NCI-H2196 (cell line): ENCODE measurements at regions not wholly inside any gene's neighbourhood (a gene's known extent, or its start where the extent isn't known, plus 50 kb on each side); places are given as distances from the start of the nearest gene placed in this dataset.

Source experiments
- DNase-seq: peaks from one replicate; lab custom pipeline; 2025; ENCODE audit not compliant: unreplicated experiment; lab: John Stamatoyannopoulos, UW

DNA sequence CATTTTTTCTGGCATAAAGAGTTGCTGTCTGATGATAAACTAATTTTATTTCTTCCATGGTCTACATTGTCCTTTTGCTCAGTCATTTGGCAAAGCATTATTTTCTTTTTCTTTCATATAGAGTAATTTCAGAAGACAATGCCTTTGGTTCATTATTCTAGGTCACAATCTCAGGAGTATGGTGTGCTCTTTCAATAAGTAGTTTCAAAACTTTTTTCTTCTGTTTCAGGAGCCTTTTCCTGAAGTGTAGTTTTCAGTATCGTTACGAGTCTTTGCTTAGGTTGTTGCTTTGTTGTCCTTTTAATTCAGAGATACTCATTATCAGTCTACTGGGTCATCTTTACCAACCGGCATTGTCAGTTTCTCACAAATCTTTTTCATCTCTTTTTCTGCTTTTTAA, 100.4 kb upstream of the GPC1 start:
- no peak for DNase-seq

DNA sequence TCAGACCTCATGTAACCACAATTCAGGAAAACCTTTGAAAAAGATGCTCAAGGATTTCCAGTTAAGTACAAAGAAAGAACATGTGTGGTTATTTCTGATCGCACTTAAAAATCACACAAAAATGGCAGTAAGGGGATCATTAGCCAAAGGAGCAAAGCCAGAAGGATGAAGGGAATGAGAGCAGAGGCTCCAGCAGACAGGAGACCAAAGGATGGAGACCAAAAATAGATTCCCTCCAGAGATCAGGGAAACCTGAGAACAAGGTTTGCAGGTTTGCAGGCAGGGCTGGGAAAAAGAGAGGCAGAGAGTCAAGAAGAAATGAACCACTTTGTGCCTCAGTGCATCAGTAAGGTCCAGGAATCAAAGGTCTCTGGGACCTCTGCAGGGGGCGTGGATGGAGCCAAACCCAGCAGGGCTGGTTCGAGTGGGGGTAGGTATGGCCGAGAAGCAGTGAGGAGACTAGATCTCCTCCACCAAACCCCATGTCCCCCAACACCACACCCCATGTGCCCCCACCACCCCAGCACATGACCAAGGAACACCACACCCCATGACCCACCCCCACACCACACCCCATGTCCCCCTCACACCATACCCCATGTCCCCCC, 98.5 kb upstream of the GPC1 start:
- DNase-seq, result no peak

DNA sequence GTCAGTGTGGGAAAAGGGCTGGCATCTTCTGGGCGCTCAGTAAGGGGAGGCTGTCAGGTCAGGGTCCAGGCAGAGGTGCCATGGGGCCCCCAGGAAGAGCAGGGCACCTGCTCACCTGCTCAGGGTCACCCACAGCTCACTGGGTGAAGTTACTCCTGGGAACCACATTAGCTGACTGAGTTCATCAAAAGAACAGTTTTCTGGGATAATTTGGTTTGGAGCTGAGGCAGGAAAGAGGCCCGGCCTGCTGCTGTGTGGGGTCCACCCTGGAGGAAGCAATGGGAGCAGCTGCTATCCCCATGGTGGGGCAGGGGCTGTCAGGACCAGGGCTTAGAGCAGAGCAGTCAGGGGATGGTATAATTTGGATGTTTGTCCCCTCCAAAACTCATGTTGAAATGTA, 97.2 kb upstream of the GPC1 start:
- DNase-seq, result no peak

DNA sequence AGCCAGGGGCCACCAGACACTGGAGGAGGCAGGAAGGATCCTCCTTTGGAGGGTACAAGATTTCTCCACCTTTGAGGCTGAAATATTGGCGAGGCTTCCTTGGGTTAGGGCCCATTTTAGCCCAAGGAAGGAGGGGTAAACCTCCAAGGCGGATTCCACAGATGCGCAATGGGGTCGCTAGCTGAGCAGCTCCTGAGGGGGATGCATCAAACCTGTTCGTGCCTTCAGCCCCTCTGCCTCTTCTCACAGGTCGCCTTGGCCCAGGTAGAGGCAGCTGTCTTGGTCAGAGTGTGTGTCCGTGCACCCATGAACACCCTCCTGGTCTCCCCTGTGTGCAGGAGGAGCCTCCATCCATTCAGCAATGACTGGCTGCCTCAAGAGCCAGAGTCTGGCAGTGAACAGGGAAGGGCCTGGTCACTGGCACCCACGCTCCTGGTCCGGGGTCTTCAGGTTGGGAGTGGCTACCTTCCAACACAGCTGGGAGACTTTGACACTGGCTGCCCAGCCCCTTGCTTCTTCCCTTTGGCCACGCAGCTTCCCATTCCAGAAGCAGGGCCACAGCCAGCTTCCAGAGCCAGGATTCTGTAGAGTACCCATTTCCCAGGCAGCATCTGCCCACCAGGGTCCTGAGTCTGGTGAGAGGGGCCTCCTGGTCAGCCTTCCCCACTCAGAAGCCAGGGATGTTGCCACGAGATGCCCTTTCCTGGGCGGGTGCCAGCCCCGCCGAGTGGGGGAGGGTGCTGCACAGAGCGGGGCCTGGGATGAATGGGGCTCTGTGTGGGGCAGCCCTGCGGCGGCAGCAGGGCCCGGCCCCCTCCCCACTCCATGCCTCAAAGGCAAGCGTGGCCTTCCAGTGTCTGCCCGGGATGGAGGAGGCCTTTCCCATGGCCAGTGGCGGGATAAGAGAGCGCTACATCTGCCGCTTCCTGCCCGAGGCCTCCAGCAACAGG, 95.8 kb upstream of the GPC1 start:
- no peak for DNase-seq

DNA sequence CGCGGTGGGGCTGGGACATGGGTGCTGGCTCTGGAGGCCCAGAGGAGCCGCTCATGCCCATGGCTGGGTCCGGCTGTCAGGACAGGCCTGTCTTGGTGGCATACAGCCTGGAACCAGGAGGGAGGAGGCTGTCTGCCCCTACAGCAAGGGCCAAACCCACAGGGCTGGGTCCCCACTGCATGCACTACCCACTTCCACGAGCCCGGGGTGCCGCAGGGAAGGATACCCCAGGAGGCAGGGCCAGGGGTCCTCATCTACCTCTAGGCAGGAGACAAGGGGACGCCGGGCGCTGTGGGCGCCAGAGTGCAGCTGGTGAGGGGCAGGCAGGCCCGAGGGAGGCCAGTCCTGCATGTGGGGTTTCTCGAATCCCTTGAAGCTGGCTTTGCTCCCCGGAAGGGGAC, 95.1 kb upstream of the GPC1 start:
- DNase-seq, result no peak

DNA sequence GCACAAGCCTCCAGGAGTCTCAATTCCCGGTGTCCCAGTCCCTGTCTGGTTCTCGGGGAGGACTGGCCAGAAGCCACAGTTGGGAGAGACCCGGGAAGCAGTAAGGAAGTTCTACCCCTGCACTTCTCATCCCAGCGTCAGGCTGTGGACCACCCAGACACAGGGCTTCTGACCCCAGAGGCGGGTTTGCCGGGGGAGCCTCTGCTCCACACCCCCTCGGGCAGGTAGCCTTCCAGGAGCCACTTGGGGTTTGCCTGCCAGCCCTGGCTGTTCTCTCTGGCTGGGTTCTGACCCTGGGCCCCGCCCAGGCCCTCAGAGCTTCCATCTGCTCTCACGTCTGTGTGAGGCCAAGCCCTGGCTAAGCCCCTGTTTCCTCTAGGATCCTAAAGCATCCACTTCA, 94.4 kb upstream of the GPC1 start:
- no peak for DNase-seq

DNA sequence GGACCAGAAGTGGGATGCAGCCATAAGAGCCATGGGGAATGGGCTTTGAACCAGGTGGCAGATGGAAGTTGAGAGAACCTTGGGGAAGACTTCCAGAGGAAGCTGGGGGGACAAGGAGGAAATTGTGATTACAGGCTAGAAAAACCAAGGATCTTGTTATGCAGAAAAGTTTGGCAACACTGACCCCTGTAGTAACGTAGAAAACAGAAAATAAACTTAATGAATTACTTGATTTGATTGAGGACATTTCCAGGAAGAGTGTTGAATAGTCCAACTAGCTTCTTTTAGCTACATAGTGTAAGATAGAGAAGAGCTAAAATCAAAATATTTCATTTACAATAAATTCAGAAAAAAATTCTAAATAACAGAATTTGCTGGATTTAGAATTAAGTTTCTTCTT, 91.9 kb upstream of the GPC1 start:
- no peak for DNase-seq

DNA sequence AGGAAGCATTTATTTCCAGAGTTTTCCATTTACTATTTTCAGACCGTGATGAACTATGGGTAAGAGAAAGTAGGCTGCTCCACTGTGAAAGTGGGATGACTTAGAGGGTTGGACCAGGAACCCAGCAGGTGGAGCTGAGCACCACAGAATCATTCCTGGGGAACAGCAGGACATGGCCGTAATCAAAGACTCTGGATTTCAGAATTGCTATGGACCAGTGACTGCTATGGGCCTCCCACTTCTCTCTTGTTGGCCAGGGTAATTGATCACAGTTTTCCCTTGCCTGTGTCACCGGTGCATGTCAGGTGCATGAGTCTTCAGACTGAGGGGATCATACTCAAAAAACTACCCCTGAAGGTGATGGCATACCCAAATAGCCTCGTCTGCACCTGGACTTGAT, 90.6 kb upstream of the GPC1 start:
- no peak for DNase-seq

DNA sequence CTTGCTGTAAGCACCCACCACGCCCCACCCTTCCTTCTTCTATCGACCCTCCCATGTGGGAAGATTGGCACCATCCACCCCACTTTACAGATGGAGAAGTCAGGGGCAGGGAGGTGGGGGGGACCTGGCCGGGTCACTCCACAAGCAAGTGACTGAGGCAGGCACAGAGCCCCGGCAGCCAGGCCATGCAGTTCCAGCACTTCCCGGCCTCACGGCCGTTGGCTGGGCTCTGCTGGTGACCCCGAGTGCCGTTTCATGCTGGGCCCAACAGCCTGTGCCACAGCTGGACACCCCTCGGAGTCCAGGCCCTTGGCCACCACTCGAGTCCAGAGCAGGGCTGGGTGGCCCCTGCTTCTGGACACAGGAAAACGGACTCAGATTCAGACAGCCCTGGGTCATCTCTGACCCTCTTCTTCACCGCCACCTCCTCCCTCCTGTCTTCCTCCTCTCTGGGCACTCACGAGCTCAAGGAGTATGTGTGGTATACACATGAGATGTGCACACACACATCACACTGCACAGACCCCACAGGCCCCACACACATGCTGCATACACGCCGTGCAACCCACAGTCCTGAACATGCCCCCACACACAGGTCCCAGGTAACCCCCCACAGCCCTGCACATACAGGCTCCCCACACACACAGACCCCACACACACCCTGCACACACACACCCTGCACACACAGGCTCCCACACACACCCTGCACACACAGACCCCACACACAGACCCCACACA, 89.3 kb upstream of the GPC1 start:
- no peak for DNase-seq

DNA sequence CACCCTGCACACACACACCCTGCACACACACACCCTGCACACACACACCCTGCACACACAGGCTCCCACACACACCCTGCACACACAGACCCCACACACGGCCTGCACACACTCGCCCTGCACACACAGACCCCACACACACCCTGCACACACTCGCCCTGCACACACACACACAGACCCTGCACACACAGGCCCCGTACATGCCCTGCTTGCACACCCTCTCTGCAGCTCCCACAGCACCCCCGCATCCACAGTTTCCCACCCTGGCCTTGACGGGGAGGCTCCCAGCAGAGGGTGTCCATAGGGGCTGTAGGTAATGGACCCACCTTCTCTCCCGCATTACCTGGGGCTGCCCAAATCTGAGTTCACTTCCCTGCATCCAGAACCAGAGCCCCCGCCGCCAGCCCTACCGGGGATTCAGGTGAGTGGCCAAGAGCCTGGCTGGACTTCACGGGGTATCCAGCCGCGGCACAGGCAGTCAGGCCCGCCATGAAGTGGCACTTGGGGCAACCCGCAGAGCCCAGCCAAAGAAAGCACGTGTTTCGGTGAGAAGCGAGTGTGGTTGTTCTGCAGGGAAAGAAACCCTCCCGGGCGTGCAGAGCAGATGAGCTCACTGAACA, 88.6 kb upstream of the GPC1 start:
- no peak for DNase-seq

DNA sequence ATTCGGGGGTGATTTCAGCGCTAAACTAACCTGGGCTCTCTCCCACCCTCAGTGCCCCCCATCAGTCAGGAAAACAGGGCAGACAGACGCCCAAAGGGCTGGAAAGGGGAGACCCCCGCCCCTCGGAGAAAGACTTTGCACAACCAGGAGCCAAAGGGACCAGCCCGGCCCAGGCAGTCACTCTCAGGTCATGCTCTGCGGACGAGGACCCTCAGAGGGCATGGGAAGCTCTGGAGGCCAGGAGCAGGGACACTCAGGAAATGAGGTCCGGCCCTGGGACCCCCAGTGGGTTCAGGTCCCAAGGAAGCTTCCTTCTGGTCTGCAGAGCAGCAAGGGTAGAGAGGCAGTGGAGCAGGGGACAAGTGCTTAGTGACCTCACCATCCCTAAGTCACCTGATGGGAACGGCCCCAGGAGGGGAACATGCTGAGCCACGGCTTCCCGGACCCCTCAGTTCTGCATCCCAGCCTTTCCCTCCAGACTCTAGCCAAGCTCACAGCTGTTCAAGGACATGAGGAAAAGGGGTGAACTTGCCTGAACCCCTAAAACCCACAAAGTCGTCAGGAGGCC, 88.0 kb upstream of the GPC1 start:
- no peak for DNase-seq

DNA sequence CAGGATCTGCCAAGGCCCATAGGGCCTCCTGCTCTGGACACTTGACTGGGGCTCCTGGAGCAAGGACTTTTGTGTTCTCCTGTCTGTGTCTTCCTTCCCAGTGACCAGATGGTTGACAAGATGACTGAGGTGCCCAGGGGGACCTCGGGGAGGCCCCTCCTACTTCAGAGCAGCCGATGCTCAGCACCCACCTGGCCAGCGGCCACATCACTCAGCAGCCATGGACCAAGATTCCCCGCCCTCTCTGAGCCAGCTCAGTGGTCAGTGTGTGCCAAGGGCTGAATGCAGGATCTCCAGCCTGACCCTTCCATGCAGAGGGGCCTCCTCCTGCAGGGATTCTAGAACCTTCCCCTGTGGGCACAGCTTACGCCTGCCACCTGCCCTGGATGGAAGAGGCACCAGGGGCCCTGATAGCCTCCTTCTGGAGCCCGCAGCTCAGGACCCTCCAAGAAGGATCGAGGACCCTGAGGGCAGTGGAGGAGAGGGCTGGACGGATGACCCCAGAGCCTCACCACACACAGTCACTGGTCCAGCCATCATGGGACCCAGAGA, 87.4 kb upstream of the GPC1 start:
- no peak for DNase-seq

DNA sequence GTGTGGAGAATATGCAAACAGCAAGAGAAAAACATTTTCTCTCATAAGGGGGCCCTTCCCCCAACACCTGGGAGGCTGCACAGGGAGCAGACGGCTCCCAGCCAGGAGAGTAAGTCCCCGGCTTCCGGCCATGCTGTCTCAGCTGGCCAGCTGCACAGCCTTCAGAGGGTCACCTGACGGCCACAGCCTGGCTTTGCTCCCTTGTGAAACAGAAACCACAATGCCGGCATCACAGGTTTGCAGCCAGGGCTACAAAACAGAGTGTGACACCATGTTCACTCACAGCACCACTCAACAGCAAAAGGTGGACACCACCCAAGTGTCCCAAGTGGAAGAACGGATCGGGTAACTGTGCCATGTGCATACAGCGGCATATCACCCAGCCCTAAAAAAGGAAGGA, 86.9 kb upstream of the GPC1 start:
- peak; percentile 72 for DNase-seq

DNA sequence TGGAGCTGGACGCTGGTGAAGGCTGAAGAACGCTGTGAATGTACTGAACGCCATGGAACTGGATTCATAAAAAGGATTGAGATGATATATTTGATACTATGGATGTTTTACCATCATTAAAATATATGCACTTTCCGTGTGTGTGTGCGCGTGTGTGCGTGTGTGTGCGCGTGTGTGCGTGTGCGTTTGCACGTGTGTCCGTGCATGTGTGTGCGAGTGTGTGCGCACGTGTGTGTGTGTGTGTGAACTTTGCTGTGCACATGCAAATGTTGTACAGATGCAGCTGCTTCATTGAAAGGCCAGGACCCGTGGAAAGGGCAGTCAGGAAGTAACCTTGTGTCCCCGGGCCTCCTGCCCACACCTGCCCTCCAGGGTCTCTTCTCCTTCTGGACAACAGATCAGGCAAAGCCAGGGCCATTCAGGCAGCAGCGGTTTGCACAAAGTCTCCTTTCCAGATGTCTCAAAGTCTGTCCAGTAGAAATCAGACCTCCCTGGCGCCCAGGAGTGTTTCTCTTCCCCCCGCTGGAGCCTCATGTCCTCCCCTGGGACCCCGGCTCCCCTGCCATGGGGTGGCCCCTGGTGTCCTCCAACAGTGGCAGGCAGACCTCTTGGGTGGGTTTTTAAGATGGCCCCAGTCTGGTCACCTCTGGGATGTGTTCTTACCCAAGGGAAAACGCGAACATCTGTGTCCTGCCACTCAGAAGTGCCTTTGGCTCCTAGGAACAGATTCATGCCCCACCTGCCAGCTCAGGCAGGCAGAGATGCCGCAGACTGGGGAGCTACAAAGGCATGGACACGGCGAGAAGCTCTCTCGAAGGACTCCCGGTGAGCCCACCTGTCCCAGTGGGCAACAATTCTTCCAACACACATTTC, 86.1 kb upstream of the GPC1 start:
- DNase-seq, result no peak

DNA sequence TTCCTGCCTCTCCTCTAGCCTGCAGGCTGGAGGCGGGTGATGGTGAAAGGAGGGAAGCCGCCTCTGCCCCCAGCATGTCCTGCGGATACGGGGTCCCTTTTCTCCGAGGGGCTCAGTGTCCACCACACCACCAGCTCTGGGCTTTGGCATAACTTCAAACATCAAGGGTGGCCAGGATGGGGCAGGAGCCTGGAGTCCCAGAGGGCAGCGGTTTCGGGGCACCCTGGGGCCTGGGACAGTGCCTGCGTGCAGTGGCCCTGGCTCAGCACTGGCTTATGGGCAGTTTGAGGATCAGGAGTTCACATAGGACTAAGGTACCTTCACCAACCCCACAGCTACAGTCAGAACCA, 85.5 kb upstream of the GPC1 start:
- no peak for DNase-seq

DNA sequence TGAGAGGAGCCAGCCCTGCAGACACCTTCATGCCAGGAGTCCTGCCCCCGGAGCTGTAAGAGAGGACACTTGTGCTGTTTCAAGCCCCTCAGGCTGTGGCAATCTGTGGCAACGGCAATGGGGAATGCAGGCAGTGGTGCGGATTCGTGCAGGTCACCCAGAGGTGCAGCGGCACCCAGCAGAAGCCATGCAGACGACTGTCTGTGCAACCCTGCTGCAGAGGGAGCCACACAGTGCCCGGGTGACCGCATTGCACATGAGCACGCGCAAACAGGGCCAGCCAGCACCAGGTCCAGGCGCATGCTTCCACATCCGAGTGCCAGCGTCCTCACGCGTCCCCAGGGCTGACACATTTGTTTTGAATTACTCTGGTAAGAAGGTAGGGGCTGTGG, 84.8 kb upstream of the GPC1 start:
- DNase-seq, result no peak

DNA sequence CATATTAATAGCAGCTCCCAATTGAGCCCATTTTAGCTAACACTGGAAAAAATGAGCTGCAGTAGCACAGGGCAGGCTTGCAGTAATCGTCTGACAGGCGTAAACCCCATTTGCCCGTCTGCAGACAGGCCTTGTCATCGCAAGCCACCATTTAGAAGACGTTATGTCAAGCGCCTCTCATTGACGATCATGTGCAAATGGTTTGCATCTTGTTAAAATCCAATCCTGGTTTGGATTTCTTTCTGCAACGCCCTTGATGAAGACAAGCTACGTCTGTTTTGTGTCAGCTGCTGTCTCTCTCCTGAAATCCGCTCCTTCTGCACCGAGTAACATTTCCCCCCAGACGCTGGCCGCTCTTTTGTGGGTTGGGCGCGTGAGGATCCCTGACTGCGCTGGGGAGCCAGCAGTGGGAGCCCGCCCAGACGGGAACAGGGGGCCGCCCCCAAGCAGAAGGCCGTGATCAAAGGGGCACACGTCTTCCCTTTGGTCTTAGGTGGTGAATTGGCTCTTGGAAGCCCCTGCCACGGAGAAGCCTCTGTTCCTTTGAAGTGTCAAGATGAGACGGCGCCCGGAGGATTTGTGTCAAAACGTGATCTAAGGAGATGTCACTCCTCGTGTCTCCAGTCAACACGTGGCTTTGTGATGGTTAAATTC, 84.2 kb upstream of the GPC1 start:
- no peak for DNase-seq

DNA sequence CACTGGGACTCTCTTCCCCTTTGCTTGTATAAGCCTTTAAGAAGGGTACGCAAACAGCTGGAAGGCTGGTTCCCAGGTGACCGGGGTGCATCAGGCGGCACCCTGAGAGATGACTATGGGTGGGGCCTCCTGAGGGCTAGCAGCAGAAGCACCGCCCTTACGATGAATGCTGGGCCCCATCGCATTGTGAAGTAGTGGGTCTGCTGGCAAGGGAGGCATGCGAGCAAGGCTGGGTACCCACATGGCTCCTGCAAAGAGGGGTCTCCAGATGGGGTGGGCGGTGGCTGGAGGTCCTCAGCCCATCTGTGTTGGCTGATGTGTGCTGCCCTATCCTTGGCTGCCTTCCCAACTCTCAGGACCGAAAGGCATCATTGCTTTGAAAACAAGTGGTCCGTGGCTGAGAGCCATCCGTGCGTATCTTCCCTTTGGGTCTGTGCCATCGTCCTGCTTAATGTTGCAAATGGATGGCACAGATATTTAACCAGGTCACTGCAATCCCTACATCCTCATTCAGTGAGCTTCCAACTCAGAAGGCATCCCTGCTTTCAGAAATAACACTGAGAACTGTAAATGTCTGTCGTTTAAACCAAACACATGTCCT, 83.5 kb upstream of the GPC1 start:
- peak; percentile 29 for DNase-seq
